ENCODE measurements at regions not wholly inside any gene's neighbourhood (a gene's known extent, or its start where the extent isn't known, plus 50 kb on each side); places are given as distances from the start of the nearest gene placed in this dataset.

- no peak for DNase-seq (ENCODE audit: low spot score)
These were observed 1131.0 kb downstream of the AACS start for GRCh38 chr12:126196263-126196662.

GRCh38 chr12:126198516-126198915 is 1133.3 kb downstream of the AACS start:
- peak; percentile 29 for DNase-seq (ENCODE audit: low spot score)

GRCh38 chr12:126198966-126199692 is 1133.9 kb downstream of the AACS start:
- no peak for DNase-seq (ENCODE audit: low spot score)

GRCh38 chr12:126201981-126202537 is 1136.8 kb downstream of the AACS start:
- DNase-seq (ENCODE audit: low spot score), result no peak

- no peak for DNase-seq (ENCODE audit: low spot score)
These were observed 1139.1 kb downstream of the AACS start for GRCh38 chr12:126204326-126204725.

GRCh38 chr12:126210026-126210425 is 1144.8 kb downstream of the AACS start:
- peak; percentile 40 for DNase-seq (ENCODE audit: low spot score)

- no peak for DNase-seq (ENCODE audit: low spot score)
These were observed 1145.2 kb downstream of the AACS start for GRCh38 chr12:126210448-126210847.

GRCh38 chr12:126212824-126213223 is 1147.6 kb downstream of the AACS start:
- DNase-seq (ENCODE audit: low spot score), result no peak

GRCh38 chr12:126218697-126219096 is 1153.5 kb downstream of the AACS start:
- no peak for DNase-seq (ENCODE audit: low spot score)

DNA sequence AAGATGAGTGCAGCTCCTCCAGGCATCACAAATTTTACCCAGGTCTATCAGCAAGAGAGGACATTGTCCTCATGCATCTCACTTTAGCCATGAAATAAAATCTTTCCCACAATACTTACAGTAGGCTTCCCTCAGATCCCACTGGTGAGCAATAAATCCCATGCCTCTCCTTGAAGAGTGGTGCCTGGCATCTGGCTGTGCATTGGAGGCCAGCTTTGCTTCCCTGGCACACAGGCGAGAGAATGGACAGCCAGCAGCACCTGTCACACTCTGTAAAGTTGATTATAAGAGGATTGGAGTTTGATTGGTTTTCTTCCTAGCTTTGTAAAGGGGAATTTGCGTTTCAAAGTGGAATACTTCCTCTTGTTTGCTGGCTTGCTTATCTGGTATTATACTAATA is 1153.9 kb downstream of the AACS start:
- DNase-seq (ENCODE audit: low spot score), result no peak

DNA sequence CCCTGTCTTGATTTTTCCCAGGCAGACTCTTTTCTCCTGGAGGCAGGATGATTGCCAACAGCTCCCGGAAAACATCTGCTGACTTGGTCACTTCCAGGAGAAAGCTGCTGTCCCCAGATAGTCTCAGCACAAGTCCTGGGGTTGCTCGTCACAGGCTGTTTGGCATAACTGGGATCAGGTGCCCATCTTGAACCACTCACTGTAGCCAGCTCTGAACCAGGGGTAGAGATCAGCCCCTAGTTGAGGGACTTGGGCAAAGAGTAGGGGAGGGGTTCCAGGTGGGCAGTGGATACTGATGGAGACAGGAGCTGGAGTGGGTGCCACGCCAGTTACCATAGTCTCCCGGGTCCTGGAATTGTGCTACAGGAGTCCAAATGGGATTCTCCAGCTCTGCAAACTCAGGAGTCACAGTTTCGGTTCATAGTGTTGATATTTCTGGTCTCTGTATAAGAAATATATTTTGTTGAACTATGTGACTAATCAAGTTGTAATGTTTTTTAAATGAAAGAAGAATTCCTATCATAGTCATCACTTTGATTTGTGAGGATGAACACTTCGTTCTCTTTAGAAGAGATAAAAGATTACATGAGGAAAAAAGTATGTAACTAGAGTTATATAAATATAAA is 1154.5 kb downstream of the AACS start:
- DNase-seq (ENCODE audit: low spot score), result no peak

GRCh38 chr12:126224032-126224431 is 1158.8 kb downstream of the AACS start:
- no peak for DNase-seq (ENCODE audit: low spot score)

DNA sequence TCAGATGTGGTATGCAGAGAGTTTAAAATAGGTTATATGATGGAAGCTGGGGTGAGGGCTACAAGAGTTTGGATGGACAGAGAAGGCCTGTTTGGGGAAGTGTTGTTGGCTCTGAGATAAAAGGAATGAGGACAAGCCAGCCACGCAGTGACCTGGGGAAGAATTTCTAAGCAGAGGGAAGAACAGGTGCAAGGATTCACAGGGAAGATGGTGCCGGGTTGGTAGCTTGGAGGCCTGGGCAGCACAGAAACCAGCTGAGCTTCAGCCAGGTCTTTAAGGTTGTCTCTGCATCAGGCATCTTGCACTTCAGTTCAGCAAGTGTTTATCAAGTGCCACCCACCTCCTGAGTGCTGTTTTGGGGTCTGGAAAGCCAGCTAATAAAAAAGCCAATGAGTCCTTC is 1163.7 kb downstream of the AACS start:
- no peak for DNase-seq (ENCODE audit: low spot score)

- DNase-seq (ENCODE audit: low spot score), result no peak
These were observed 1167.5 kb downstream of the AACS start for GRCh38 chr12:126232711-126233110.

DNA sequence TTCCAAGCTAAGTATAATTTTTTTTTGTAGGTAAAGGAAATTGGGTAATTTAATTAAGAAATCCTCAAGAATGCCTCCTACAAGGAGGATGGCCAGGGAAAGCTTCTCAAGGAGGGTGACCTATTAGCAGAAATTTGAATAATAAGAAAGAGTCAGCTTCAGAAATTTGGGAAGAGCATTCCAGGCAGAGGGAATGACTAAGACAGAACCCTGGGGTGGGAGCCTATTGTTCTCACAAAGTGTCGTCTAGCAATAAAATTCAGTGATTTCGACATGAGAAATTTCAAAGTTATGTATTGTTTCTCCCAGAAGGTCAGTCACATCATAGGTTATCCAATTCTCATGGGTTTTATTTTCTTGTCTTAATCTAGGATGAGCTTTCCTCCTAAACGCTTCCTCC is 1168.4 kb downstream of the AACS start:
- DNase-seq (ENCODE audit: low spot score), result no peak

- DNase-seq (ENCODE audit: low spot score), result no peak
These were observed 1178.7 kb downstream of the AACS start for GRCh38 chr12:126243814-126244440.

DNA sequence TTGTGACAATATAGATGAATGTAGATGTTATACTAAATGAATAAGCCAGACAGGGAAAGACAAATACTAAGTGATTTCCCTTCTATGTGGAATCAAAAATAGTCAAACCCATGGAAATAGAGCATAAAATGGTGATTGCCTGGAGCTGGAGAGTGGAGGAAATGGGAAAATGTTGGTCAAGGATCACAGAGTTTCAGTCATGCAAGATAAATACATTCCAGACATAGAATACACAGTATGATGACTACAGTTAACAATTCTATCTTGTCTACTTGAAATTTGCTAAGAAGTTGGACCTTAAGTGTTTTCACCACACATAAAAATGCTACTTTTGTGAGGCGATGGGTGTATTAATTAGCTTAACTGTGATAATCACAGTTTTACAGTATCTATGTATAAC is 1182.7 kb downstream of the AACS start:
- no peak for DNase-seq (ENCODE audit: low spot score)

- no peak for DNase-seq (ENCODE audit: low spot score)
These were observed 1183.7 kb downstream of the AACS start for GRCh38 chr12:126248871-126249403.

DNA sequence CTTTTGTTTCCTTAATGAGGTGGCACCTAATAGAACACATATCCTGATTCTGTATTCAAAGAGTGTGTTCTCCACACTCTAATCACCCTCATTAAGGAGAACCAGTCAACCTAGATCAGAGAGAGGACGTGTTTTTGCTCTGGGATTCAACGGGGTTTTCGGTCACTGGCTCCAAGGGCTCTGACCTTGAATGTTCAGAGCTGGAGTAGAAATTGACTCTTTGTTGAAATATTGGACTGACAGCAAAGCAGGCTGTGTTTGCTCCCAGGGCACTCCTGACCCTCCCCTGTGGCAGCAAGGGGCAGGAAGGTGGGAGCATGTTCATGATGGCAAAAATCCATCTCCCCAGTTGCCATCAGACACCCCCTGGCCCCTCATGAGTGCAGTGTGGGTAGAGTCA is 1193.0 kb downstream of the AACS start:
- no peak for DNase-seq (ENCODE audit: low spot score)

DNA sequence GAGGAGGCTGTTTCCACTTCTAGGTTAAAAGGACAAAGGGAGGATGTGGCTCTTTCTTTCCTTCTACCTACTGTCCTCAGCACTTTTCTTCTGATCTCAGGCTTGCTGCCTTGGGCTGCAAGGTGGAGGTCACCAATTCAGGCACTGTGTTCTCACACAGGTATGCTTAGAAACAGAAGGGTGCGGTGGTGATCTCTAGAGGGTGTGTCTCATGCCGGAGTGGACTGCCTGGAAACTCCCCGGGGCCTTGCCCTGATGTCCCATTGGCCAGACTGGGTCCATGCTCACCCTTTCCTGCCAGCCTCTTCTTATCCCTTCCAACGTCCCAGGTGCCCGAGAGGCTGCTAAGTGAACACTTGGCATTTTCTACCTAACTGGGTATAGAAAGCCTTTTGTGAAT is 1197.6 kb downstream of the AACS start:
- no peak for DNase-seq (ENCODE audit: low spot score)

DNA sequence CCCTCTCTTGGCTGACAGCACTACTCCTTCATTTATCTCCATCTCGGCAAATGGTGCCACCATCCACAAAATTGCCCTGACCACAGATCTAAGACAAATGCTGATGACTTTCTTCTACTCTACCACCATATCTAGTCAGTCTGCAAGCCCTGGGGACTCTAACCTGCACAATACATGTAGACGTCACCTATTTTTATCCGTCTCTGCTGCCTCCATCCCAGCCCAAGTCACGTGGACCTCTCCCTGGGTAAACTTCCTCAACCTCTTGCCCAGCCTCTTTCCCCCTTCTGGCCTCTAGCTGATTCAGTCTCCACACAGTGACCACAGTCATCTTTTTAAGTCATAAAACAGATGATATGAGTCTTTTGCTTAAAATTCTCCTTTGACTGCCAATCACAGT is 1203.0 kb downstream of the AACS start:
- DNase-seq (ENCODE audit: low spot score), result no peak

DNA sequence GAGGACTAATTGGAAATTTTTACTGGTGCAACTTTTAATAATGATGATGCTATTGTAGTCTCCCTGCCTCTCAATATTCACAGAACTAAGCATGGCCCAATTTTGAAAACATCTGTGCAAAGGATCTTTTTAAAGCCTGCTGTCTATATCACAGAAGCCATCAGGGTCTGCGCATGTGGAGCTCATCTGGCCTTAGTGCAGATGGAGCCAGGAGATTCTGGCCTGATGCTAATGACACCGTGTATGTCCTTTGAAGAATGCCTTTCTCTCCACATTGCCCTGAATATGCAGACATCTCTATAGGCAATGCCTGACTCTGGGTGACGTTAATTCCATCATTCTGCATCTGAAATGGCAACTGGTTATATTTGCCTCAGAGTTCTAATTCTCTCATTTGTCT is 1205.9 kb downstream of the AACS start:
- DNase-seq (ENCODE audit: low spot score), result no peak

DNA sequence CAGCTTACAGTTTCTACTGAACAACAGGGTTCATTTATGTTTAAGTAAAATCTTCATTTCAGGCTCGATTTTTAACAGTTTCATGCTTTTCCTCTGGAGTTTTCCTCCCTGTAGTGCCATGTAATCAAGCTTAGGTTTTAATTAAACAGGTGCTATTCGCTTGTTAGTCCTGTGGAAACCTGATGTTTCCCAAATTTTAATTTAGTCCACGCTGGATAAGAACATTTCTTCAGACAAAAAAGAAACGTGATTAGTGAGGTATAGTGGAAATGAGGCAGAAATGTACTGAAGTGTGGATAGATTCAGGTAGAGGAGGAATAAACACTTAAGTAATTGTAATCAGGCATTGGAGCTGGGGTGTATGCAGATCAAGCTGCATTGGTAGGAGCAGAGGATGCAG is 1217.5 kb downstream of the AACS start:
- DNase-seq (ENCODE audit: low spot score), result no peak

Measured in pons (tissue), 1 donor.